ENCODE measurements at regions not wholly inside any gene's neighbourhood (a gene's known extent, or its start where the extent isn't known, plus 50 kb on each side); places are given as distances from the start of the nearest gene placed in this dataset.

DNA sequence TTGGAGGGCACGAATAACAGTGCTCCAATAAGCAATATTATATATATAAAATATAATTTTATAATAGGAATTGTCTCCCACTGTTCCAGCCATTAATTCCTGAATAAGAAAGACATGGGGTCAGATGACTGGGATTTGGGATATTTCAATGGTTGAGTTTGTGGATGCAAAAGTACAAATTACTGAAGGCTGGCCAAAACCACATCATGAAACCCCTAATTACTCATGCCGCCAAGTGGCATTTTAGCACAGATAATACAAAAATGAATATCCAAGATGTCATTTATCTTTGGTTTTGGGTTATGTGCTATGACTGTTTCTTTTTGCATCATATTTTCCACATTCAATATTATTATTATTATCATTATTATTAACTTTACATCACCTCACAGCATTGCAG lies 261.4 kb upstream of the TBX3 start:
- TF ChIP-seq GATA2 (IDR thresholded peaks at IDR 0.05; ENCODE audit: low read depth, low read length) (no peak), GATA3 (IDR thresholded peaks at IDR 0.05; ENCODE audit: low read depth, low read length) (no peak)
